HepG2 (cell line): ENCODE measurements at regions not wholly inside any gene's neighbourhood (a gene's known extent, or its start where the extent isn't known, plus 50 kb on each side); places are given as distances from the start of the nearest gene placed in this dataset.

ENCODE experiments used
- small RNA-seq, 3 experiments: library from RNA; depleted of rRNA; stranded (forward); fragments of <200 nt; gene quantifications; one replicate each; pipeline ENCODE3, GENCODE V24; 2012; ENCODE audit warnings: low read depth in 2 of 3, low replicate concordance in 1 of 3; ENCODE audit not compliant: insufficient read length in 3 of 3, insufficient read depth in 2 of 3

Small RNAs in the stretch of these regions (small RNA-seq; reads per million reads assigned to genes)
- gene RF00019 (0 reads per million in 3 experiments), gene SNORA25B (0 reads per million in 3 experiments)
